Testis (tissue), 2 donors: ENCODE measurements at regions not wholly inside any gene's neighbourhood (a gene's known extent, or its start where the extent isn't known, plus 50 kb on each side); places are given as distances from the start of the nearest gene placed in this dataset.
A peak's percentile ranks its signal among the peaks of the same experiment; 100 is the strongest.
"Not testable (repeated sequence)": the region's sequence is repeated elsewhere in the genome, so short reads cannot be mapped to it uniquely, and the experiment has no call there.

ENCODE experiments used
- DNase-seq: peaks from one replicate; pipeline ENCODE4 v3.0.0-alpha.2; 2019
- H3K27ac ChIP-seq, 2 donors: fragments of 200-600 bp; sonication (generic); one replicate each; pipeline ENCODE4 v1.5.1; 2019
- H3K27me3 ChIP-seq: fragments of 200-600 bp; sonication (generic); one replicate; pipeline ENCODE4 v1.5.1; 2019
- H3K36me3 ChIP-seq: fragments of 200-600 bp; sonication (generic); one replicate; pipeline ENCODE4 v1.5.1; 2017; ENCODE audit warnings: low read depth; ENCODE audit errors: missing control alignments
- H3K4me1 ChIP-seq: fragments of 200-600 bp; sonication (generic); one replicate; pipeline ENCODE4 v1.5.1; 2019
- H3K4me3 ChIP-seq, 2 donors: fragments of 200-600 bp; sonication (generic); one replicate each; pipeline ENCODE4 v1.5.1; 2017 to 2019
- H3K9me3 ChIP-seq: fragments of 200-600 bp; sonication (generic); one replicate; pipeline ENCODE4 v1.5.1; 2017
- POLR2A ChIP-seq: fragments of 450-650 bp; IDR thresholded peaks from one replicate; pipeline ENCODE4 v1.6.1; 2017; ENCODE audit warnings: antibody characterized with exemption, mild to moderate bottlenecking, moderate library complexity
- WGBS, 2 donors: methylation state at CpG; one replicate each; pipeline ENCODE4 v1.1.5; 2018; 5-methylcytosine and 5-hydroxymethylcytosine counted together
- intact Hi-C: fragments of 100-400 bp; cut with DNase I; formaldehyde crosslinking; loops from one replicate; pipeline ENCODE4 v1.15.1; 2023; ENCODE audit warnings: low total_unique reads
- TF ChIP-seq, protein P1 (sequence below), 3 experiments: fragments of 450-650 bp in 2 of 3; fragments of 200-600 bp in 1 of 3; sonication (generic) in 1 of 3; IDR thresholded peaks; one replicate each; pipeline ENCODE4 v1.5.1; 2016 to 2019; ENCODE audit warnings: antibody characterized with exemption in 3 of 3, mild to moderate bottlenecking in 2 of 3, moderate library complexity in 1 of 3

DNA sequence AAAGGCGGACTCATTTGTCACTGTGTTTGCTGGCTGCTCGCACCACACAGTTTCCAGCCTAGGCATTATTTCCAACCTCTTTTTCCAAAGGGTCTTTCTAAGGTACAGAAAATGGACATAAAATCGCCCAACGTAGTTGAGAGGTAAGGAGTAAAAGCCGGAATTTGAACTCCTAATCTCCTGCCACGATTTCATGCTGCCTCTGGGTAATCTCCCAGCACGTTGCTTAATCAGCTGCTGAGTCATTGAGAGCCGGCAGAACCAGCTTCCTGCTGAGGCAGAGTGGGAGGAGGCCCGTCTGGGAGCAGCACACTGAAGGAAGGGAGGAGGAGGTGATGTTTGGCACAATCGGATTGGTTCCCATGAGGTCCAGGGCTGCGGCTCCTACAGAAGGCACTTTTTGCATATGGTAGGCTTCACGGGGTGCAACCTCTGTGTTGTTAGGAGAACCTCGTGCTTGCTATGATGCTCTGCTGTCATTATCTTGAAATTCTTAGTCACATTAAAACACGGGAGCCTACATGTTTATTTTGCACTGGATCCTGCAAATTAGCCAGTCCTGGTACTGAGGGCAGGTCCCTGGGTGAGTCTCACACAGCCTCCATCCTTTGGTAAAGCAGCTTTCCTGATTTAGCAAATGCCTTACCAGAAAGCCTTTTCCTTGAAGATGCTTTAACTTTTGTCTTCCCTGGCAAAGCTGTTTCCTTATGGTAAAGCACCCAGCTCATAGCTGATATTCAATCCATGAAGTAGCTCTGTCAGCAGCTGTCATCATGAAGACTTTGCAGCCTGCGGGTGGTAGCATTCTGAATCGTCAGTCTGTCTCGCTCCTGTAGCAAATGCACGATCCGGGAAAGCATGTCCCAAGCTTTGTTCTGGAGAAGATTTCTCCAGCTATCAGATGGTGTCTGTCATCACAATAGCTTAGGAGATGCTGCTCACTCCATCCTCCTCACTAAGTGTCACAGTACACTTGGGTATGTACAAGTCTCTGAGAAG, 191.6 kb upstream of the MSX2 start:
- Histone ChIP-seq H3K27ac (no peak overlapping the region), H3K9me3 (no peaks in the 10 kb centered on the region), H3K36me3 (no peaks in the 10 kb centered on the region), H3K27me3 (no peaks in the 10 kb centered on the region), H3K4me1 (no peaks in the 10 kb centered on the region), H3K4me3 (no peak overlapping the region)
- intact Hi-C loops = no loop called here
- TF ChIP-seq POLR2A = no peak
- 38 to 45% methylated on average over 17 to 19 of the region's 19 CpGs for WGBS, 2 donors
- peak; percentile 87 for DNase-seq

DNA sequence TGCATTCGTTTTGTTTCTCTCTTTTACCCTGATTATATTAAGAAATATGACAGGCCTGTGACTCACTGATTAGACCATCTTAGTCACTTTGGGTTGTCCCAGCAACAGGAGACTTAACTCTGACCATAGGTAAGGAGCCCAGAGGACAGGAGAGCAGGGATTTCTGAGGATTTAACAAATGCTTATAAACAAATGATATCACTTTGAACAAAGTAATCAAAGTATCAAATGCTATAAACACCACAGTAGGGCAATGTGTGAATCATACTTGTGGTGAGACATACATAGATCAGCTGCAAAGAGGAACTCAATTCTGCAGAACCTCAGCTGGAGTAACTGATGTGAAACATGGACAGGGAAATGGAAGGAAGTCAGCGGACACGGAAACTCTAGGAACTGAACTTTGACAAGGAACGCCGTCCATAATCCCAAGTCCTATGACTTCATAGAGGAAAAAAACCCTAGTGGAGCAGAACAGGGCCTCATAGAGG, 190.6 kb upstream of the MSX2 start:
- TF ChIP-seq, protein P1, sequence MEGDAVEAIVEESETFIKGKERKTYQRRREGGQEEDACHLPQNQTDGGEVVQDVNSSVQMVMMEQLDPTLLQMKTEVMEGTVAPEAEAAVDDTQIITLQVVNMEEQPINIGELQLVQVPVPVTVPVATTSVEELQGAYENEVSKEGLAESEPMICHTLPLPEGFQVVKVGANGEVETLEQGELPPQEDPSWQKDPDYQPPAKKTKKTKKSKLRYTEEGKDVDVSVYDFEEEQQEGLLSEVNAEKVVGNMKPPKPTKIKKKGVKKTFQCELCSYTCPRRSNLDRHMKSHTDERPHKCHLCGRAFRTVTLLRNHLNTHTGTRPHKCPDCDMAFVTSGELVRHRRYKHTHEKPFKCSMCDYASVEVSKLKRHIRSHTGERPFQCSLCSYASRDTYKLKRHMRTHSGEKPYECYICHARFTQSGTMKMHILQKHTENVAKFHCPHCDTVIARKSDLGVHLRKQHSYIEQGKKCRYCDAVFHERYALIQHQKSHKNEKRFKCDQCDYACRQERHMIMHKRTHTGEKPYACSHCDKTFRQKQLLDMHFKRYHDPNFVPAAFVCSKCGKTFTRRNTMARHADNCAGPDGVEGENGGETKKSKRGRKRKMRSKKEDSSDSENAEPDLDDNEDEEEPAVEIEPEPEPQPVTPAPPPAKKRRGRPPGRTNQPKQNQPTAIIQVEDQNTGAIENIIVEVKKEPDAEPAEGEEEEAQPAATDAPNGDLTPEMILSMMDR (IDR thresholded peaks at IDR 0.05) = no peak
- TF ChIP-seq POLR2A = no peak
- no peaks in the 10 kb centered on the region for H3K36me3 ChIP-seq
- no peak for DNase-seq
- H3K27ac ChIP-seq = no peak overlapping the region
- H3K4me1 ChIP-seq = no peaks in the 10 kb centered on the region
- WGBS, 2 donors = 56 to 67% methylated on average over 5 of the region's 5 CpGs
- no peak overlapping the region for H3K4me3 ChIP-seq
- no peaks in the 10 kb centered on the region for H3K27me3 ChIP-seq
- intact Hi-C loops = no loop called here
- no peaks in the 10 kb centered on the region for H3K9me3 ChIP-seq

DNA sequence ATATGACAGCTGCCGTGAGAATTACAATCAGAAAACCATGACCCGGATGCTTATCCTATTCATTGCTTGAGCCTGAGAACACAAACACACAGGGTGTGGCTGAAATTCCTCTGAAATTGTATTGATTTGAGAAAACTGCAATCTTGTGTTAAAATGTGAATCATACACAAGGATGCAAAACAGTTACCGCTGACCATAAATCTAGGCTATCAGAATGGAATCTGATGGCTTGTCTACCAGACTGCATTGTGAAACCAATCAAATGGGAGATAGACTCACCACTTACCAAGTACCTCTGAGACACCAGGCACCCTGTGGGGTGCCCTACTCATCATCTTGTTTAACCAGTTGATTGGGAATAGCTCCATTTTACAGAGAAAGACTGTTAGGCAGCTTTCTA, 188.7 kb upstream of the MSX2 start:
- TF ChIP-seq POLR2A = no peak
- TF ChIP-seq, protein P1 (IDR thresholded peaks at IDR 0.05) = no peak
- H3K4me1 ChIP-seq = no peaks in the 10 kb centered on the region
- H3K36me3 ChIP-seq = no peaks in the 10 kb centered on the region
- intact Hi-C loops = no loop called here
- no peak overlapping the region for H3K27ac ChIP-seq
- no peaks in the 10 kb centered on the region for H3K9me3 ChIP-seq
- H3K4me3 ChIP-seq = no peak overlapping the region
- WGBS, 2 donors = 75 to 87% methylated on average over 3 of the region's 3 CpGs
- no peaks in the 10 kb centered on the region for H3K27me3 ChIP-seq
- DNase-seq = no peak

DNA sequence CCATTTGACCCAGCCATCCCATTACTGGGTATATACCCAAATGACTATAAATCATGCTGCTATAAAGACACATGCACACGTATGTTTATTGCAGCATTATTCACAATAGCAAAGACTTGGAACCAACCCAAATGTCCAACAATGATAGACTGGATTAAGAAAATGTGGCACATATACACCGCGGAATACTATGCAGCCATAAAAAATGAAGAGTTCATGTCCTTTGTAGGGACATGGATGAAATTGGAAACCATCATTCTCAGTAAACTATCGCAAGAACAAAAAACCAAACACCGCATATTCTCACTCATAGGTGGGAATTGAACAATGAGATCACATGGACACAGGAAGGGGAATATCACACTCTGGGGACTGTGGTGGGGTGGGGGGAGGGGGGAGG, 184.6 kb upstream of the MSX2 start:
- H3K27ac ChIP-seq, H3K4me1 ChIP-seq, H3K9me3 ChIP-seq, H3K36me3 ChIP-seq, DNase-seq, H3K27me3 ChIP-seq, H3K4me3 ChIP-seq, intact Hi-C loops: not testable (repeated sequence)
- 79 to 89% methylated on average over 3 to 4 of the region's 5 CpGs for WGBS, 2 donors

DNA sequence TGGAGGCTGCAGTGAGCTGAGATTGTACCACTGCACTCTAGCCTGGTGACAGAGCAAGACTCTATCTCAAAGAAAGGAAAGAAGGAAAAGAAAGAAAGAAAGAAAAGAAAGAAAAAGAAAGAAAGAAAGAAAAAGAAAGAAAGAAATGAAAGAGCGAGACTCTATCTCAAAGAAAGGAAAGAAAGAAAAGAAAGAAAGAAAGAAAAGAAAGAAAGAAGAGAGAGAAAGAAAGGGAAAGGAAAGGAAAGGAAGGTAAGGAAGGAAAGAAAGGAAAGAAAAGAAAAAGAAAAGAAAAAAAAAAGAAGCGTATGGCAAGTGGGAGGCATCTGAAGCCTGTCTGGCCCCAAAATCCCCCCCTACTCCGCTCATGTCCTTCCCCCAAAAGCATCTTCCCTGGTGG, 182.3 kb upstream of the MSX2 start:
- intact Hi-C loops = no loop called here
- Histone ChIP-seq H3K27me3 (no peaks in the 10 kb centered on the region), H3K27ac (no peak overlapping the region), H3K36me3 (no peaks in the 10 kb centered on the region), H3K9me3 (no peaks in the 10 kb centered on the region), H3K4me1 (no peaks in the 10 kb centered on the region), H3K4me3 (no peak overlapping the region)
- no peak for DNase-seq
- TF ChIP-seq, protein P1 (IDR thresholded peaks at IDR 0.05) = no peak
- TF ChIP-seq POLR2A = no peak
- WGBS, 2 donors = 90 to 95% methylated on average over 3 of the region's 3 CpGs
